HepG2 (cell line): ENCODE measurements at regions not wholly inside any gene's neighbourhood (a gene's known extent, or its start where the extent isn't known, plus 50 kb on each side); places are given as distances from the start of the nearest gene placed in this dataset.

Source experiments
- ATAC-seq: fragments of 200-7000 bp; cut with Tn5 transposase; 3 replicates; pipeline ENCODE4 v1.9.1; 2020; ENCODE audit warnings: mild to moderate bottlenecking, moderate library complexity
- BruUV-seq: library from RNA; stranded (reverse); fragments of 400-500 nt; replicated peaks from 2 replicates; lab custom pipeline; 2021; lab: Mats Ljungman, UMichigan
- CTCF ChIA-PET: fragments of 300-600 bp; formaldehyde crosslinking; extraction: SDS; loops from one replicate; lab custom pipeline; 2021; ENCODE audit warnings: low total read pairs, inconsistent platforms, low intra/inter-chr PET ratio; lab: Yijun Ruan, JAX
- POLR2A ChIA-PET: fragments of 350-600 bp; sonication (Branson Sonifier 250); formaldehyde crosslinking; loops from one replicate; lab custom pipeline; 2020; ENCODE audit warnings: antibody characterized with exemption, inconsistent platforms; lab: Yijun Ruan, JAX
- DNase-seq: peaks from one replicate; pipeline ENCODE4 v3.0.0-alpha.2; 2015; ENCODE audit warnings: low spot score
- FAIRE-seq: peaks from 3 replicates; lab custom pipeline; 2011; peaks lifted over from hg19 to GRCh38; lab: Jason Lieb, UNC
- H2AFZ ChIP-seq: one replicate; pipeline ENCODE4 v1.6.1; 2011; ENCODE audit warnings: low read length, inconsistent platforms
- H3K27ac ChIP-seq: fragments of 300-600 bp; 3 replicates; pipeline ENCODE4 v1.8.0; 2011; ENCODE audit warnings: mixed run types, mild to moderate bottlenecking, mixed read lengths, low read length, inconsistent platforms; ENCODE audit not compliant: insufficient read depth; ENCODE audit errors: extremely low read length
- H3K27me3 ChIP-seq, 2 experiments: fragments of 200-600 bp in 1 of 2; 2 replicates in 1 of 2; 3 replicates in 1 of 2; pipeline versions ENCODE4 v1.6.0 to v1.8.0; 2011; ENCODE audit warnings: low read length in 2 of 2, mild to moderate bottlenecking in 2 of 2, moderate library complexity in 2 of 2, inconsistent platforms in 1 of 2; ENCODE audit not compliant: insufficient read depth in 2 of 2, control insufficient read depth in 1 of 2
- H3K36me3 ChIP-seq, 2 experiments: fragments of 200-600 bp in 1 of 2; replicated peaks in 1 of 2; 2 replicates in 1 of 2; 3 replicates in 1 of 2; pipeline versions ENCODE4 v1.5.1 to v1.8.0; 2011; ENCODE audit warnings: low read length in 2 of 2, inconsistent platforms in 1 of 2; ENCODE audit not compliant: insufficient read depth in 2 of 2, control insufficient read depth in 1 of 2
- H3K4me1 ChIP-seq: 2 replicates; pipeline ENCODE4 v1.5.1; 2012; ENCODE audit warnings: low read length, inconsistent platforms; ENCODE audit not compliant: insufficient read depth
- H3K4me2 ChIP-seq: 2 replicates; pipeline ENCODE4 v1.6.0; 2011; ENCODE audit warnings: low read depth, low read length, inconsistent platforms
- H3K4me3 ChIP-seq, 3 experiments: fragments of 200-600 bp in 1 of 3; sonication (generic), shearing (Covaris generic) in 1 of 3; replicated peaks in 1 of 3; 2 replicates each; pipeline ENCODE4 v1.5.1; 2011 to 2016; ENCODE audit warnings: low read length in 3 of 3, inconsistent platforms in 2 of 3, low read depth in 2 of 3, mild to moderate bottlenecking in 2 of 3, control low read depth in 1 of 3, mixed read lengths in 1 of 3; ENCODE audit not compliant: insufficient read depth in 1 of 3
- H3K79me2 ChIP-seq: one replicate; pipeline ENCODE4 v1.6.1; 2011; ENCODE audit warnings: low read length, inconsistent platforms; ENCODE audit not compliant: insufficient read depth
- H3K9ac ChIP-seq: 2 replicates; pipeline ENCODE4 v1.6.0; 2011; ENCODE audit warnings: mild to moderate bottlenecking, low read depth, low read length, inconsistent platforms; ENCODE audit not compliant: insufficient read depth
- H3K9me3 ChIP-seq: 2 replicates; pipeline ENCODE4 v1.5.1; 2012; ENCODE audit warnings: mild to moderate bottlenecking, low read length
- H4K20me1 ChIP-seq: 2 replicates; pipeline ENCODE4 v1.6.0; 2011; ENCODE audit warnings: inconsistent platforms, mild to moderate bottlenecking, low read length, moderate library complexity; ENCODE audit not compliant: insufficient read depth
- ATF3 ChIP-seq: sonication (generic); formaldehyde crosslinking; IDR thresholded peaks from 2 replicates; pipeline ENCODE4 v1.4.0; 2020; ENCODE audit warnings: missing genetic modification reagents
- CHD2 ChIP-seq: IDR thresholded peaks from 2 replicates; pipeline ENCODE4 v1.6.1; 2011; ENCODE audit warnings: low read depth, low read length, improper control_type of control experiment
- EP300 ChIP-seq, 3 experiments: sonication (generic) in 1 of 3; formaldehyde crosslinking in 1 of 3; IDR thresholded peaks; 2 replicates each; pipeline versions ENCODE4 v1.5.1 to v1.6.1; 2011 to 2020; ENCODE audit warnings: low read depth in 2 of 3, low read length in 2 of 3, borderline replicate concordance in 1 of 3, improper control_type of control experiment in 1 of 3, mild to moderate bottlenecking in 1 of 3, missing genetic modification reagents in 1 of 3, moderate library complexity in 1 of 3
- FOXA1 ChIP-seq, 2 experiments: fragments of 450-650 bp in 1 of 2; sonication (generic) in 1 of 2; formaldehyde crosslinking in 1 of 2; IDR thresholded peaks; 2 replicates each; pipeline versions ENCODE4 v1.4.0 to v1.6.1; 2016 to 2020; ENCODE audit warnings: missing genetic modification reagents in 1 of 2
- FOXA3 ChIP-seq: IDR thresholded peaks from 2 replicates; pipeline ENCODE4 v1.6.1; 2016; ENCODE audit warnings: missing genetic modification reagents, missing compliant biosample characterization
- FOXP1 ChIP-seq, 2 experiments: fragments of 450-650 bp in 1 of 2; IDR thresholded peaks; 2 replicates each; pipeline ENCODE4 v1.6.1; 2017 to 2018; ENCODE audit warnings: antibody characterized with exemption in 1 of 2
- GATAD2A ChIP-seq: IDR thresholded peaks from 2 replicates; pipeline ENCODE4 v1.6.1; 2016
- HMG20A ChIP-seq: IDR thresholded peaks from 2 replicates; pipeline ENCODE4 v1.6.1; 2016; ENCODE audit warnings: borderline replicate concordance
- KLF12 ChIP-seq: sonication (generic); formaldehyde crosslinking; IDR thresholded peaks from 2 replicates; pipeline ENCODE4 v1.4.0; 2020; ENCODE audit warnings: missing genetic modification reagents, borderline replicate concordance
- MEIS2 ChIP-seq: sonication (generic); formaldehyde crosslinking; IDR thresholded peaks from 2 replicates; pipeline ENCODE4 v1.9.0; 2021; ENCODE audit warnings: mild to moderate bottlenecking, missing genetic modification reagents
- PITX1 ChIP-seq: sonication (generic); formaldehyde crosslinking; IDR thresholded peaks from 2 replicates; pipeline ENCODE4 v1.5.1; 2020; ENCODE audit warnings: mild to moderate bottlenecking, missing genetic modification reagents
- RAD21 ChIP-seq: fragments of 450-650 bp; formaldehyde crosslinking; IDR thresholded peaks from 2 replicates; pipeline ENCODE4 v1.5.0; 2020; ENCODE audit warnings: mild to moderate bottlenecking
- RFX5 ChIP-seq: IDR thresholded peaks from 2 replicates; pipeline ENCODE4 v1.6.1; 2011; ENCODE audit warnings: low read depth, low read length, improper control_type of control experiment
- SMARCC2 ChIP-seq: fragments of 450-650 bp; IDR thresholded peaks from 2 replicates; pipeline ENCODE4 v1.6.1; 2017; ENCODE audit warnings: antibody characterized with exemption, mild to moderate bottlenecking
- SOX13 ChIP-seq, 3 experiments: fragments of 450-650 bp in 1 of 3; sonication (generic) in 1 of 3; formaldehyde crosslinking in 1 of 3; IDR thresholded peaks in 2 of 3; conservative IDR thresholded peaks in 1 of 3; 2 replicates each; pipeline versions ENCODE4 v1.5.0 to v1.6.1; 2016 to 2020; ENCODE audit warnings: antibody characterized with exemption in 1 of 3, mild to moderate bottlenecking in 1 of 3, missing compliant biosample characterization in 1 of 3, missing genetic modification reagents in 1 of 3, moderate library complexity in 1 of 3
- SOX5 ChIP-seq: IDR thresholded peaks from 2 replicates; pipeline ENCODE4 v1.6.1; 2016; ENCODE audit warnings: borderline replicate concordance
- SOX6 ChIP-seq, 2 experiments: fragments of 450-650 bp in 1 of 2; sonication (generic) in 1 of 2; formaldehyde crosslinking in 1 of 2; IDR thresholded peaks; 2 replicates each; pipeline versions ENCODE4 v1.4.0 to v1.6.1; 2017 to 2020; ENCODE audit warnings: antibody characterized with exemption in 1 of 2, mild to moderate bottlenecking in 1 of 2, missing genetic modification reagents in 1 of 2
- ZNF615 ChIP-seq: sonication (generic); formaldehyde crosslinking; IDR thresholded peaks from 2 replicates; pipeline ENCODE4 v1.5.0; 2020; ENCODE audit warnings: mild to moderate bottlenecking, missing genetic modification reagents, borderline replicate concordance
- ZNF749 ChIP-seq: sonication (generic); formaldehyde crosslinking; IDR thresholded peaks from 2 replicates; pipeline ENCODE4 v1.8.0; 2022; ENCODE audit warnings: mild to moderate bottlenecking, missing genetic modification reagents, moderate library complexity, borderline replicate concordance
- in situ Hi-C: cut with HindIII; loops from 2 replicates; pipeline ENCODE4 v1.10.0; 2017; ENCODE audit warnings: low pct_unique_long_range_greater_than_20kb; ENCODE audit not compliant: extremely low pct_ligation_motif_present
- intact Hi-C: fragments of 100-400 bp; cut with micrococcal nuclease; formaldehyde crosslinking; loops from one replicate; pipeline ENCODE4 v1.10.0; 2022; ENCODE audit not compliant: unreplicated experiment
- TF ChIP-seq, protein P1 (sequence below): sonication (generic); formaldehyde crosslinking; IDR thresholded peaks from 2 replicates; pipeline ENCODE4 v1.5.0; 2020; ENCODE audit warnings: missing genetic modification reagents
- TF ChIP-seq, protein P2 (sequence below): IDR thresholded peaks from 2 replicates; pipeline ENCODE4 v1.4.0; 2020; ENCODE audit warnings: mild to moderate bottlenecking, missing genetic modification reagents

DNA sequence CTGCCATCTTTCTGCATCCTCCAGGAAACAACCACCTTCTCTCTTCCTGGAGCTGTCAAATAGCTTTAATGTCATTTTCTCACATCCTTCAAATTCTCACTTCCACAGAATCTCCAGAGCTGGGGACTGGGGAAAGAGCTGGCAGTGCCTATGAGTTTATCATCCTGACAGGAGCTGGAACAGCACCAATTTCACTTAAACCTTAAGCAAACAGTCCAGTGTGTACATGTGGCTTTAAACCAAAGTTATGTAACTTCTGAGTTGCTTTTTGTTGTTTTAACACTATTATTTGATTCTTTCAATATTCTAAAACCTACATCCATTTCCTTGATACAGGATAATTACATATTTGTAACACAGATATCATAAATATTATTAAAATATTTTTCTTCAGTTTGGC, 331.5 kb upstream of the ARGLU1 start:
- H3K4me2 ChIP-seq, result no peak overlapping the region
- no TSS peak for BruUV-seq
- H4K20me1 ChIP-seq, result no peaks in the 10 kb centered on the region
- H3K4me3 ChIP-seq, result no peak overlapping the region
- peak; percentile 56; the same call in 2 of the 3 replicates for ATAC-seq
- H3K79me2 ChIP-seq, result no peaks in the 10 kb centered on the region
- no peak overlapping the region for H3K27ac ChIP-seq
- intact Hi-C loops (no loop called here), in situ Hi-C loops (no loop called here)
- no peak overlapping the region for H2AFZ ChIP-seq
- FAIRE-seq, result no peak
- no peaks in the 10 kb centered on the region for H3K36me3 ChIP-seq
- H3K27me3 ChIP-seq, result no peaks in the 10 kb centered on the region
- CTCF ChIA-PET, result no interaction called here
- peaks cover 8% of the 10 kb centered on the region for H3K4me1 ChIP-seq
- DNase-seq, result peak; percentile 51
- POLR2A ChIA-PET, result no interaction called here
- TF ChIP-seq FOXP1 (IDR thresholded peaks at IDR 0.05), result no peak
- 0 out of 2 replicates have a peak, but pooled peaks have one; percentile 19 for TF ChIP-seq FOXP1 (CRISPR knock-in tag; IDR thresholded peaks at IDR 0.05)
- TF ChIP-seq, protein P1, sequence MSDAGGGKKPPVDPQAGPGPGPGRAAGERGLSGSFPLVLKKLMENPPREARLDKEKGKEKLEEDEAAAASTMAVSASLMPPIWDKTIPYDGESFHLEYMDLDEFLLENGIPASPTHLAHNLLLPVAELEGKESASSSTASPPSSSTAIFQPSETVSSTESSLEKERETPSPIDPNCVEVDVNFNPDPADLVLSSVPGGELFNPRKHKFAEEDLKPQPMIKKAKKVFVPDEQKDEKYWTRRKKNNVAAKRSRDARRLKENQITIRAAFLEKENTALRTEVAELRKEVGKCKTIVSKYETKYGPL (CRISPR knock-in tag), result 0 out of 2 replicates have a peak, but pooled peaks have one; percentile 72
- TF ChIP-seq FOXA3 (CRISPR knock-in tag), result peak; percentile 79
- no peak for TF ChIP-seq ATF3 (CRISPR knock-in tag)
- no peak for TF ChIP-seq SOX13 (IDR thresholded peaks at IDR 0.05)
- peak in 1 of 2 experiments; percentile 46; a peak in 2 of 4 replicates for TF ChIP-seq SOX13 (CRISPR knock-in tag; conservative IDR thresholded peaks at IDR 0.05 in 1 of 2, IDR thresholded peaks at IDR 0.05 in 1 of 2)
- no peak for TF ChIP-seq FOXA1 (IDR thresholded peaks at IDR 0.05)
- peak; percentile 82 for TF ChIP-seq FOXA1 (CRISPR knock-in tag; IDR thresholded peaks at IDR 0.05)
- TF ChIP-seq SOX5 (CRISPR knock-in tag), result peak; percentile 41; the same call in 1 of the 2 replicates
- no peak for TF ChIP-seq KLF12 (CRISPR knock-in tag)
- TF ChIP-seq PITX1 (CRISPR knock-in tag), result peak; percentile 96
- TF ChIP-seq RAD21 (CRISPR knock-in tag), result no peak
- 0 out of 2 replicates have a peak, but pooled peaks have one; percentile 25 for TF ChIP-seq GATAD2A (CRISPR knock-in tag)
- no peak for TF ChIP-seq SOX6 (IDR thresholded peaks at IDR 0.05)
- 0 out of 2 replicates have a peak, but pooled peaks have one; percentile 17 for TF ChIP-seq SOX6 (CRISPR knock-in tag; IDR thresholded peaks at IDR 0.05)
- TF ChIP-seq ZNF749, result no peak
- TF ChIP-seq RFX5, result no peak
- TF ChIP-seq ZNF615 (CRISPR knock-in tag), result no peak
- peak; percentile 57; the same call in 1 of the 2 replicates for TF ChIP-seq HMG20A (CRISPR knock-in tag)
- TF ChIP-seq, protein P2, sequence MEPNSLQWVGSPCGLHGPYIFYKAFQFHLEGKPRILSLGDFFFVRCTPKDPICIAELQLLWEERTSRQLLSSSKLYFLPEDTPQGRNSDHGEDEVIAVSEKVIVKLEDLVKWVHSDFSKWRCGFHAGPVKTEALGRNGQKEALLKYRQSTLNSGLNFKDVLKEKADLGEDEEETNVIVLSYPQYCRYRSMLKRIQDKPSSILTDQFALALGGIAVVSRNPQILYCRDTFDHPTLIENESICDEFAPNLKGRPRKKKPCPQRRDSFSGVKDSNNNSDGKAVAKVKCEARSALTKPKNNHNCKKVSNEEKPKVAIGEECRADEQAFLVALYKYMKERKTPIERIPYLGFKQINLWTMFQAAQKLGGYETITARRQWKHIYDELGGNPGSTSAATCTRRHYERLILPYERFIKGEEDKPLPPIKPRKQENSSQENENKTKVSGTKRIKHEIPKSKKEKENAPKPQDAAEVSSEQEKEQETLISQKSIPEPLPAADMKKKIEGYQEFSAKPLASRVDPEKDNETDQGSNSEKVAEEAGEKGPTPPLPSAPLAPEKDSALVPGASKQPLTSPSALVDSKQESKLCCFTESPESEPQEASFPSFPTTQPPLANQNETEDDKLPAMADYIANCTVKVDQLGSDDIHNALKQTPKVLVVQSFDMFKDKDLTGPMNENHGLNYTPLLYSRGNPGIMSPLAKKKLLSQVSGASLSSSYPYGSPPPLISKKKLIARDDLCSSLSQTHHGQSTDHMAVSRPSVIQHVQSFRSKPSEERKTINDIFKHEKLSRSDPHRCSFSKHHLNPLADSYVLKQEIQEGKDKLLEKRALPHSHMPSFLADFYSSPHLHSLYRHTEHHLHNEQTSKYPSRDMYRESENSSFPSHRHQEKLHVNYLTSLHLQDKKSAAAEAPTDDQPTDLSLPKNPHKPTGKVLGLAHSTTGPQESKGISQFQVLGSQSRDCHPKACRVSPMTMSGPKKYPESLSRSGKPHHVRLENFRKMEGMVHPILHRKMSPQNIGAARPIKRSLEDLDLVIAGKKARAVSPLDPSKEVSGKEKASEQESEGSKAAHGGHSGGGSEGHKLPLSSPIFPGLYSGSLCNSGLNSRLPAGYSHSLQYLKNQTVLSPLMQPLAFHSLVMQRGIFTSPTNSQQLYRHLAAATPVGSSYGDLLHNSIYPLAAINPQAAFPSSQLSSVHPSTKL (CRISPR knock-in tag), result peak; percentile 71
- no peak for TF ChIP-seq SMARCC2
- TF ChIP-seq CHD2, result no peak
- 0 out of 4 replicates have a peak, but pooled peaks of 1 of the 2 experiments have one; percentile 31 for TF ChIP-seq EP300 (IDR thresholded peaks at IDR 0.05; ENCODE audit: low read depth in 2 of 2, low read length in 2 of 2)
- TF ChIP-seq EP300 (CRISPR knock-in tag; IDR thresholded peaks at IDR 0.05; ENCODE audit: borderline replicate concordance), result no peak
- TF ChIP-seq MEIS2 (CRISPR knock-in tag), result 0 out of 2 replicates have a peak, but pooled peaks have one; percentile 25
- no peak overlapping the region for H3K9ac ChIP-seq
- no peaks in the 10 kb centered on the region for H3K9me3 ChIP-seq
